H9 (cell line): ENCODE measurements at regions not wholly inside any gene's neighbourhood (a gene's known extent, or its start where the extent isn't known, plus 50 kb on each side); places are given as distances from the start of the nearest gene placed in this dataset.

Experiments
- DNase-seq: peaks from one replicate; pipeline ENCODE4 v3.0.0-alpha.2; 2017
- H2AFZ ChIP-seq: one replicate; pipeline ENCODE4 v1.6.1; 2013; ENCODE audit warnings: mild to moderate bottlenecking, low read length, control low read depth, moderate library complexity
- H2AK5ac ChIP-seq: 2 replicates; pipeline ENCODE4 v1.6.1; 2013; ENCODE audit warnings: low read length, control low read depth, mixed read lengths; ENCODE audit not compliant: insufficient read length
- H2BK120ac ChIP-seq: one replicate; pipeline ENCODE4 v1.6.1; 2013; ENCODE audit warnings: low read depth, mild to moderate bottlenecking, low read length, control low read depth, inconsistent platforms; ENCODE audit not compliant: poor library complexity, severe bottlenecking
- H2BK12ac ChIP-seq: 2 replicates; pipeline ENCODE4 v1.6.1; 2013; ENCODE audit warnings: low read length, control low read depth, mixed read lengths, low read depth; ENCODE audit not compliant: insufficient read length
- H2BK15ac ChIP-seq: 2 replicates; pipeline ENCODE4 v1.6.1; 2013; ENCODE audit warnings: low read depth, low read length, control low read depth
- H2BK20ac ChIP-seq: one replicate; pipeline ENCODE4 v1.6.1; 2013; ENCODE audit warnings: low read depth, mild to moderate bottlenecking, low read length, control low read depth, inconsistent platforms; ENCODE audit not compliant: poor library complexity, severe bottlenecking
- H2BK5ac ChIP-seq: 2 replicates; pipeline ENCODE4 v1.6.1; 2013; ENCODE audit warnings: low read length, control low read depth, mixed read lengths; ENCODE audit not compliant: insufficient read length
- H3K14ac ChIP-seq: 2 replicates; pipeline ENCODE4 v1.6.1; 2013; ENCODE audit warnings: low read length, control low read depth; ENCODE audit not compliant: insufficient read depth
- H3K18ac ChIP-seq: 2 replicates; pipeline ENCODE4 v1.6.1; 2013; ENCODE audit warnings: low read depth, mild to moderate bottlenecking, mixed read lengths, low read length, control low read depth; ENCODE audit not compliant: insufficient read length
- H3K23ac ChIP-seq: 2 replicates; pipeline ENCODE4 v1.6.1; 2013; ENCODE audit warnings: low read length, control low read depth, mixed read lengths, low read depth; ENCODE audit not compliant: insufficient read length
- H3K23me2 ChIP-seq: 2 replicates; pipeline ENCODE4 v1.6.1; 2013; ENCODE audit warnings: low read depth, mild to moderate bottlenecking, mixed read lengths, low read length, control low read depth; ENCODE audit not compliant: insufficient read length, poor library complexity, severe bottlenecking
- H3K27ac ChIP-seq: 2 replicates; pipeline ENCODE4 v1.5.1; 2013; ENCODE audit warnings: low read length, control low read depth, mixed read lengths, low read depth; ENCODE audit not compliant: insufficient read length
- H3K27me3 ChIP-seq: 2 replicates; pipeline ENCODE4 v1.6.1; 2013; ENCODE audit warnings: low read length, control low read depth, inconsistent platforms; ENCODE audit not compliant: insufficient read depth
- H3K4ac ChIP-seq: 2 replicates; pipeline ENCODE4 v1.6.1; 2013; ENCODE audit warnings: low read depth, mild to moderate bottlenecking, control low read depth, inconsistent platforms, low read length, moderate library complexity
- H3K4me1 ChIP-seq: 2 replicates; pipeline ENCODE4 v1.6.1; 2013; ENCODE audit warnings: low read length, control low read depth, inconsistent platforms; ENCODE audit not compliant: insufficient read depth
- H3K4me2 ChIP-seq: 2 replicates; pipeline ENCODE4 v1.6.1; 2013; ENCODE audit warnings: low read length, control low read depth, mixed read lengths; ENCODE audit not compliant: insufficient read length, insufficient read depth
- H3K56ac ChIP-seq: 2 replicates; pipeline ENCODE4 v1.6.1; 2013; ENCODE audit warnings: low read depth, mild to moderate bottlenecking, mixed read lengths, low read length, control low read depth; ENCODE audit not compliant: insufficient read length
- H3K79me1 ChIP-seq: 2 replicates; pipeline ENCODE4 v1.6.1; 2013; ENCODE audit warnings: low read depth, mild to moderate bottlenecking, moderate library complexity, low read length, control low read depth, inconsistent platforms; ENCODE audit not compliant: insufficient read depth, poor library complexity, severe bottlenecking
- H3K79me2 ChIP-seq: 2 replicates; pipeline ENCODE4 v1.6.1; 2013; ENCODE audit warnings: low read length, control low read depth, inconsistent platforms; ENCODE audit not compliant: insufficient read depth
- H3K9ac ChIP-seq: 2 replicates; pipeline ENCODE4 v1.6.1; 2013; ENCODE audit warnings: low read length, control low read depth, mixed read lengths; ENCODE audit not compliant: insufficient read length; ENCODE audit errors: extremely low read depth
- H3K9me3 ChIP-seq: one replicate; pipeline ENCODE4 v1.6.1; 2013; ENCODE audit warnings: low read depth, low read length, inconsistent platforms; ENCODE audit not compliant: control insufficient read depth
- H3T11ph ChIP-seq: one replicate; pipeline ENCODE4 v1.6.1; 2013; ENCODE audit warnings: mild to moderate bottlenecking, low read length, control low read depth, inconsistent platforms
- H4K20me1 ChIP-seq: one replicate; pipeline ENCODE4 v1.6.1; 2013; ENCODE audit not compliant: control insufficient read depth, insufficient read length, insufficient read depth
- H4K5ac ChIP-seq: 2 replicates; pipeline ENCODE4 v1.6.1; 2013; ENCODE audit warnings: low read depth, mild to moderate bottlenecking, mixed read lengths, low read length, control low read depth; ENCODE audit not compliant: insufficient read length
- H4K8ac ChIP-seq: replicated peaks from 2 replicates; pipeline ENCODE4 v1.6.1; 2013; ENCODE audit warnings: low read length, control low read depth, mixed read lengths, low read depth; ENCODE audit not compliant: insufficient read length
- H4K91ac ChIP-seq: 2 replicates; pipeline ENCODE4 v1.6.1; 2013; ENCODE audit warnings: low read depth, mild to moderate bottlenecking, moderate library complexity, mixed read lengths, low read length, control low read depth; ENCODE audit not compliant: insufficient read length
- H3K27ac Mint-ChIP-seq, 3 experiments: 2 replicates in 2 of 3; 3 replicates in 1 of 3; pipeline ENCODE4 v1.8.0; 2020 to 2021; ENCODE audit warnings: mixed read lengths in 3 of 3, mild to moderate bottlenecking in 1 of 3, moderate library complexity in 1 of 3
- H3K27me3 Mint-ChIP-seq: 2 replicates; pipeline ENCODE4 v1.8.0; 2021; ENCODE audit warnings: low read depth, mild to moderate bottlenecking, moderate library complexity, mixed read lengths
- H3K36me3 Mint-ChIP-seq, 3 experiments: 2 replicates in 2 of 3; 3 replicates in 1 of 3; pipeline ENCODE4 v1.8.0; 2020 to 2021; ENCODE audit warnings: low read depth in 3 of 3, mixed read lengths in 3 of 3; ENCODE audit not compliant: insufficient read depth in 1 of 3
- H3K4me1 Mint-ChIP-seq, 2 experiments: 2 replicates each; pipeline ENCODE4 v1.8.0; 2020; ENCODE audit warnings: mixed read lengths in 2 of 2
- H3K4me3 Mint-ChIP-seq, 2 experiments: 2 replicates in 1 of 2; 3 replicates in 1 of 2; pipeline ENCODE4 v1.8.0; 2020 to 2021; ENCODE audit warnings: mild to moderate bottlenecking in 2 of 2, mixed read lengths in 2 of 2, moderate library complexity in 1 of 2
- H3K9me3 Mint-ChIP-seq, 2 experiments: 2 replicates in 1 of 2; 3 replicates in 1 of 2; pipeline ENCODE4 v1.8.0; 2020; ENCODE audit warnings: mild to moderate bottlenecking in 2 of 2, mixed read lengths in 2 of 2, moderate library complexity in 1 of 2
- WGBS: extraction: QIAGEN DNeasy Blood & Tissue Kit; methylation state at CpG from one replicate; pipeline ENCODE4 v1.1.7; 2013; ENCODE audit warnings: missing lambda C conversion rate, low lambda C conversion rate, mixed read lengths; ENCODE audit not compliant: insufficient read length; ENCODE audit errors: extremely low coverage; 5-methylcytosine and 5-hydroxymethylcytosine counted together
- TF ChIP-seq, protein P1 (sequence below): fragments of 200-600 bp; sonication (generic); conservative IDR thresholded peaks from 3 replicates; pipeline ENCODE4 v1.8.0; 2021; ENCODE audit warnings: antibody characterized with exemption, mild to moderate bottlenecking

DNA sequence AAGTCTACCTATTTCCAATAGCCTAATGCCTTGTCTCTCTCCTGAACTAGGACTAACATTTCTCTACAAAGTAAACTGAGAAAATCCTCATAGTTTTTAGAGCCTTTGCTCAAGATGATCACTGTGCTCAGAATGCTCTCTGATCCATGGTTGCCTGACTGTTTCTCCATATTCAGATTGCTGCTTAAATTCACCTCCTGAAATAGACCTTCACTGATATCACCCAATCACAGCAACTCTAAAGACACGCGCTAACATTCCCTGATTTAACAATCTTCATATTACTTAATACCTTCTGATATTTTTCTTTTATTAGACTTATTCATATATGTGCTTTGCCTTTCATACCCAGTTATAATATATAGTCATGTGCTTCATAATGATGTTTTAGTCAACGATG is 148.9 kb upstream of the SP4 start:
- H2BK12ac ChIP-seq = no peak overlapping the region
- no peak overlapping the region for H3K27ac Mint-ChIP-seq
- H3T11ph ChIP-seq = no peak overlapping the region
- H3K23me2 ChIP-seq = no peaks in the 10 kb centered on the region
- H2AK5ac ChIP-seq = no peak overlapping the region
- no peak overlapping the region for H2BK120ac ChIP-seq
- H4K91ac ChIP-seq = no peak overlapping the region
- no peak overlapping the region for H2BK15ac ChIP-seq
- peaks cover 9 to 12% of the 10 kb centered on the region in 2 experiments for H3K4me1 Mint-ChIP-seq
- no peak overlapping the region for H3K14ac ChIP-seq
- no peaks in the 10 kb centered on the region for H3K27me3 Mint-ChIP-seq
- H3K23ac ChIP-seq = no peak overlapping the region
- H3K18ac ChIP-seq = no peak overlapping the region
- no peak overlapping the region for H3K56ac ChIP-seq
- 0 out of 5 replicates have a peak, but pooled peaks cover 0 to 3% of the 10 kb centered on the region in 2 experiments for H3K9me3 Mint-ChIP-seq
- TF ChIP-seq, protein P1, sequence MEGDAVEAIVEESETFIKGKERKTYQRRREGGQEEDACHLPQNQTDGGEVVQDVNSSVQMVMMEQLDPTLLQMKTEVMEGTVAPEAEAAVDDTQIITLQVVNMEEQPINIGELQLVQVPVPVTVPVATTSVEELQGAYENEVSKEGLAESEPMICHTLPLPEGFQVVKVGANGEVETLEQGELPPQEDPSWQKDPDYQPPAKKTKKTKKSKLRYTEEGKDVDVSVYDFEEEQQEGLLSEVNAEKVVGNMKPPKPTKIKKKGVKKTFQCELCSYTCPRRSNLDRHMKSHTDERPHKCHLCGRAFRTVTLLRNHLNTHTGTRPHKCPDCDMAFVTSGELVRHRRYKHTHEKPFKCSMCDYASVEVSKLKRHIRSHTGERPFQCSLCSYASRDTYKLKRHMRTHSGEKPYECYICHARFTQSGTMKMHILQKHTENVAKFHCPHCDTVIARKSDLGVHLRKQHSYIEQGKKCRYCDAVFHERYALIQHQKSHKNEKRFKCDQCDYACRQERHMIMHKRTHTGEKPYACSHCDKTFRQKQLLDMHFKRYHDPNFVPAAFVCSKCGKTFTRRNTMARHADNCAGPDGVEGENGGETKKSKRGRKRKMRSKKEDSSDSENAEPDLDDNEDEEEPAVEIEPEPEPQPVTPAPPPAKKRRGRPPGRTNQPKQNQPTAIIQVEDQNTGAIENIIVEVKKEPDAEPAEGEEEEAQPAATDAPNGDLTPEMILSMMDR = no peak
- H3K79me1 ChIP-seq = no peaks in the 10 kb centered on the region
- no peak overlapping the region for H4K5ac ChIP-seq
- H2BK20ac ChIP-seq = no peak overlapping the region
- H3K4me3 Mint-ChIP-seq = no peak overlapping the region
- no peak overlapping the region for H3K4ac ChIP-seq
- H3K36me3 Mint-ChIP-seq = peaks cover 0 to 4% (median 0%) of the 10 kb centered on the region in 3 experiments; a peak in 1 of 7 replicates
- H4K20me1 ChIP-seq = no peaks in the 10 kb centered on the region
- no CpG with 5 or more reads among the region's 3 CpGs for WGBS
- H3K27ac ChIP-seq = no peak overlapping the region
- no peak overlapping the region for H3K9ac ChIP-seq
- H3K79me2 ChIP-seq = no peaks in the 10 kb centered on the region
- no peak overlapping the region for H3K4me2 ChIP-seq
- DNase-seq = no peak
- H3K9me3 ChIP-seq = no peaks in the 10 kb centered on the region
- no peak overlapping the region for H2AFZ ChIP-seq
- H3K4me1 ChIP-seq = peaks cover 2% of the 10 kb centered on the region; the same call in 1 of the 2 replicates
- H4K8ac ChIP-seq = no peak overlapping the region
- H3K27me3 ChIP-seq = no peaks in the 10 kb centered on the region
- no peak overlapping the region for H2BK5ac ChIP-seq
